ENCODE measurements at regions not wholly inside any gene's neighbourhood (a gene's known extent, or its start where the extent isn't known, plus 50 kb on each side); places are given as distances from the start of the nearest gene placed in this dataset.

DNA sequence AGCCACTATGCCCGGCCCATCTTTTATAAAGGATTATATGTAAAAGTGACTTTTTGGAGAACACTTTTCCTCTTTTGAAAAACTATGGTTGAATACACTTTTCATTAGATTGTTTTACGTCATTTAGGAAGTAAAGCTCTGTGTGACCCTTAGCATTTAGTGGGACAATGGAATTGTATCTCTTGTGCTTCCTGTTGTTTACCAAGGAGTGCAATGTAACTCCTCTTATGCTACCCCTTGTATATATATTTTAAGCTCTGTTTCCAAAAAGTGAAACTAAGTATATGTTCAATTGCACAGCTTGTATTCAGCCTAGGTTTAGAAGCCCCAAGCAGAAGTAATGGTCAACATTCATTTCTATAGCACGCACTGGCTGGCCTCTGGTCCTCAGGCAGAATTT lies 183.1 kb upstream of the CITED2 start:
- DNase-seq, result no peak

DNA sequence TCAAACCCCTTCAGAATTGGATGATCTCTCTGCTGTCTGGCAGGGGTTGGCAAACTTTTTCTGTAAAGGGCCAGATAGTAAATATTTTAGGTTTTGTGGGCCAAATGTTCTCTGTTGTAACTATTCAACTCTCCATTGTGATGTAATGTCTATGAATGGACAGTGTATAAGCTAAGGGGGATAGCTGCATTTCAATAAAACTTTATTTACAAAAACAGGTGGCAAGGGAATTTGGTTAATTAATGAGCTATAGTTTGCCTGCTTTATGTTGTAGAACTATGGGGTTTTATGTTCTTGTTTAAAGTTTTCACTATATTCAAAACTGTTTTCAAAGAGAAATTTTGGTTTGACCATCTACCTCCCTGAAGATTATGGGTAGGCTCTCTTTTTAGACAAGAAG lies 182.1 kb upstream of the CITED2 start:
- DNase-seq, result no peak

DNA sequence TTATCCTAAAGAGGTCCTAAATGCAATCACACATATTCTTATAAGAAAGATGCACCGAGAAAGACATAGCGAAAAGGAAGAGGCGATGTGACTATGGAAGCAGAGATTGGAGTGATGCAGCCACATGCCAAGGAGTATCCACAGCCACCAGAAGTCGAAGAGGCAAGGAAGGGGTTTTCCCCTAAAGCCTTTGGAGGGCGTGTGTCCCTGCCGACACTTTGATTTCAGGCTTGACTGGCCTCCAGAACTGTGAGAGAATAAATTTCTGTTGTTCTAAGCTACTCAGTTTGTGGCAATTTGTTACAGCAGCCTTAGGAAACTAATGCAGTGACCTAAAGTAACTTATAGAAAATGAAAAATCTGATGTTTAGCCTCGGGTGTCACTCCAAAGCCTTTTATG lies 179.5 kb upstream of the CITED2 start:
- DNase-seq, result no peak

DNA sequence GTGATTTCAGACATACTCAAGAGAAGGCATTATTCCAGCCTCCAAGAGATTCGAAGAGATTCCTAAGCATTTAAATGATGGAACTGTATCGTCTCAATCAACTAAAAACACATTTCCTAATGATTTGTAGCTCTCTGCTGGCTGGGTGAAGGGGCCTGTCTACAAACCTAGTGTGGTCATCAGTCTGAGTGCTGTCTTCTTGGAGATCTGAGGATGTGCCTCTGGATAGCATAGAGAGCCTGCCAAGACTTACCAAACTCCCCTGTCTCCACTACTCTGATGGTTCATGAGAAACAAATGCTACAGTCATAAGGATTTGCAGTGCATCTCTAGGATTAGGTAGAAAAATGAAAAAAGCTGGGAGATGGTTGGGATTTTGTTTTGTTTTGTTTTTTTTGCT lies 176.9 kb upstream of the CITED2 start:
- no peak for DNase-seq

DNA sequence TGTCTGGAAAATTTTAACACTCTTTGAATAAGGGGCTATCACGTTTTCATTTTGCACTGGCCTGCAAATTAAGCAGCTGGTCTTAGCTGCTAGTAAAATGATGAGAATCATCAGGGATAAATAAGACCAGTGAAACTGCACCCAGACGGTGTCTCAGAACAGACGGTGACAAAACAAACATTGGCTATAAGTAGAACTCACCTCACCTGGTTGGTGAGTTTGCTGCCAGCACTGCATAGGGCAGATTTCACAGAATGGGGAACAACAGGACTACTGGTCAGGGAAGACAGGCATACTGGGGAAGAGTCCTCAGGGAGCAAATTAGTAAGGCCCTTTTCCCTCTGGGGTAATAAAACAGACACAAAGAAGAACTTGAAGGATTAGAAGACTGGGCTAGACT lies 175.9 kb upstream of the CITED2 start:
- DNase-seq, result no peak

DNA sequence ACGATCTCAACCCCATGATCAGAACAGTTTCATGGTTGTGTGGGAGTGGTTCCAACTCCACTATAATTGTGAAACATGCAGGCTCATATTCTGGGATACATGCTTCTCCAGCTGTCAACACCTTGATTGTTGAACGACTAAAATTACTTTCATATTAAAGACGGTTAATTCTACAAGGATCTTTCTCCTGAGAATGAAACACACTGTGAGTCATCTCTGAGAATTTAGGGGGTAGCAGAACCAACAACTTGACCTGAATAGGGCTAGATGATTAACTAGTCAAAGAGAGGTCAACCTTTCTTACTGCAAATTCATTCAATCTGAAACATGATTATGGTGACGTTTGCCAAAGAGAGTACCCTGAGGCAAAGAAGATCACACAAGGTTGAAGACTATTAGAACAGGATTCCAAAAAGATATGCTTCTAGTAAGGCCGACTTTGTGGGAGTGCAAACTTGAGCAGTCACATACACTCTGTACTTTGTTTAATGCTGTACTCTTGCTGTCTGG lies 175.2 kb upstream of the CITED2 start:
- DNase-seq, result no peak

DNA sequence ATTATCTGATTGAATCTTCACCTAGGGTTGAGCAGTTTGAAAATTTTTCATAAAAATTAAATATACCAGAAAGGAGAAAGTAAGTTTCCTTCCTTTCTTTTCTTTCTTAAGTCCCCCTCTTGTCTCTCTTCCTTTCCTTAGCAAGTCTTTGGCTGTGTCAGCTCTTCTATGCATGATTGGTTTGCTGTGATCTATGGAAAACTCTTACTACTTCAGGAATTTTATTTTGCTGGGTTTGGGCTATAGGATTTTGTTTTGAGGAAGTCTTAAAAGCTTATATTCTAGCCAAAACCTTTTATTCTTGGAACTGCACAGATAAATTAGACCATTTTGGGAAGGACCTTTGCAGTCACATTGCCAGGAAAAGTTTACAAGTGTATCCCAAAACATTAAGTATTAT lies 173.4 kb upstream of the CITED2 start:
- DNase-seq, result no peak

DNA sequence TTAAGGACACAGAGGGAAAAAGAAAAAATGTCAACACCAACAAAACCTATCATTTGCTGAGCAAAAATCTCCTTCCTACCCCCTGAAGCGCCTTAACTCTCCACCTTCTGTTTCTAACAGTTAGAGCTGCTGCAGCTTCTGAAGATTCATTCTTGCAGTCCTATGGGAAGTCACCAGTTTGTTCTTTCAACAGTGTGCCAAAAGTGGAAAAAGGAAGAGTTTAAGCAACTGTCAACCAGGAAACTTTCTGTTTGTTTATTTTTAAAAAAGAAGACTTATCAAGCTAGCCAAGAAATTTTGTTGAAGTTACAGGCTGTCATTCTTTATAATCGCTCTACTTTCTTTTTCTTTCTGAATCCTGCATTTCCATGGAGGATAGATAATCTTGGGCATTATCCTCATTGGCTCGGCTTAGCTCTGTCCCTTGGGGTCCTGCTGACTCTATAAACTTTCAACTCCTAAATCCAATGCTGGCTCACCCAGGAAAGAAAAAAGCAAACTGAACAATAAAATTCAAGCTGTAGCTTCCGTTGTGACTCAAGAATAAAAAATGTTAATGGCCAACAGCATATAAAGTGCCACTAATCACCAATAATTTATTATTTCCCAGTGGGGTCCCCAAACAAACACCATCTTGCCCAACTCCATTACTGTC lies 172.8 kb upstream of the CITED2 start:
- no peak for DNase-seq

DNA sequence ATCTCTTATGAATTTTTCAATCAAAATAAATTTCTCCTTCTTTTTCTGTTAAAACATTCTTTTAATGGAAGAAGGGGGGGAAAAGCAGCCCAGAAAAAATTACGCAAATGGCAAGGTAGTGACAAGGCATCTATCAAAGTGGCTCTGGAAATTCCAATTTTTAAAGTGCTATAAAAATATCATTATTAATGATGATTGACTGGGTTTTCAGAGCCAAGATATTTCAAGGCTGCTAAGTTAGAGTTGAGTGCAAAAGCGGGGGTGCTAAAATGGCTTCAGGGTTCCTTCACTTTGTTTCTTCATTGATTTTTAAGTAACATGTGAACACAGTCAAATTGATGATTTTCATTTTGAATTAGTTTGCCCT lies 171.6 kb upstream of the CITED2 start:
- no peak for DNase-seq

DNA sequence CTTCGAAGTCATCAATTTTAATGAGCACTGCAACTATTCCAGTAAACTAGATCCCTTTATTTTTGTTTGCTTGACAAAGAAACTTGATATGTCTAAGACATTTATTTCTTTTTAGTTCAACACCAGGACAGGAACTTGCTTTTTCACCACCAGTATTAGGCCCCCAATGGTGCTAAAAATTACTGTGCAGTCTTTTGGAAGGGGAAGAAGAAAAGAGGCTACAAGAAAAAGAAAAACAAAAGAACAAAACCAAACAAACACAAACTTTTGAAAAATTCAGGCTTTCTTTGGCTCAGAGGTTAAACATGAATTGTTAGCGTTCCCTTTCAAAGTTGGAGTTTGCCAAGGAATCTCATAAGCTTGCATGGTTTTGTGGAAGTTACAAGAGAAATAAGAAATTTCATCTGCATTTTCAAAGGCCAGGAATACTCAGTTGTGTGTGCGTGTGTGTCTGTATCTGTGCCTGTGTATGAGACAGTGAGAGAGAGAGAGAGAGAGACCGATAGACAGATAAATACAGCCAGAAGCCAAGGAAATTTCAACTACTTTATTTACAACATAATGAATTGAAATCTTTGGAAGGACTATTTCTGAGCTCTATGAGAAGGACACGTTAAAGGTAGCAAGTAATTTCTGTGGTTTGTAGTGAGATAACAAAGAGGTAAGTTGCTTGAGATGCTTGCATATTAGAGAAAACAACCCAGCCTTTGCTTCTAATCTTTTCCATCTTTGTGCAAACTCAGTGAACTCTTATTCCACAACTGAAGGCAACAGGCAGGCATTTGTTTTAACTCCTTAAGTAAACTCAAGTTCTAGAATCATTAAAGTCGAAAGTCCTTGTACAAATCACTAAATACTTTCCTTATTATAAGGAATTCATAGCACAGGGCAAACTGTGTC lies 171.0 kb upstream of the CITED2 start:
- no peak for DNase-seq

DNA sequence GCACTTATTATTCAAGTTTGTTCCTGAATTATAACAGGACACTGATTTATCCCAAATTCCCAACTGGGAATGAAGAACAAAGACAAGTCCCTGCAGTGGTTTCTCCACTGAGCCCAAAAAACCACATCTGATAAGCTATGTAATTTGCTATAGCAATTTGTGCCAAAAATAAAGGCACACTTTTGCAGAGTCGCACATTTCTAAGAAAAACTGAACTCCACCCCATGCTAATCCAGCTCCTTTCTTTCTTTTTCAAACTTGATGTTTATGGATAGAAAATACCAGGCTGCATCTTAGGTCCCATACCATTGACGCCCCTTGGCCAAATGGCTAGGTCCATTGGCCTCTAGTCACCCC lies 170.2 kb upstream of the CITED2 start:
- DNase-seq, result no peak

DNA sequence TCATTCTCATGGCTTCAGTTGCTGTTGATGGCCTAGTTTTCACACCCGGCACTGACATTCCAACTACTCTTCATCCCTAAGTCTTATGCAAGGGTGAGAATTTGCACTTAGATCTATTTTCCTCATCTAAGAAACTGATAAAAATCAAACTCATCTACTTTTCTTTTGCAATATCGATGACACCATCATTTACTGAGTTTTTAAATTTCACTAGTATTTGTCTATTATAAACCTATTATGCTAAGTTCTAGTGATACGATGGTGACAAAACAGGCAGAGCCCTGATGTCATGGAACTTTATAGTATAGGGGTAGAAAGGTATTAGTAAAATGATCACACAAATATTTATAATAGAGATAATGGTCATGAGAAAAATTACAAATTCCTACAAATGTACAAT lies 167.9 kb upstream of the CITED2 start:
- no peak for DNase-seq

DNA sequence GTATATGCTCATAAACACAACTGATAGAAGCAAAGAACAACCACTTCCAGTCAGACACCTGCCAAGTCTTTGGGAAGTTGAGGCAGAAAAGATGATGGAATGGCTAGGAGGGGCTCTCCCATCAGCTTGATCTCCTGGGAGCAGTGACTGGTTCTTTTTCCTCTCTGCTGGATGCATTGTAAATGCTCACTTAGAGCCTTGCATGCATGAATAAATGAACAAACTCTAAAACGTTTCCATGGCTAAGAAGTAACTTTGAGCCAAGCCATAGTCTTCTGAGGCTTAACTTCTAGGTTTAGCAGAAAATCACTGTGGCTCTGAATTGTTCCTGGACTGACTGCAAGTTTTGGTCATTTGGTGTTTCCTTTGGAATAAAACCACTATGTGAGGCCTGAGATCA lies 166.4 kb upstream of the CITED2 start:
- no peak for DNase-seq

DNA sequence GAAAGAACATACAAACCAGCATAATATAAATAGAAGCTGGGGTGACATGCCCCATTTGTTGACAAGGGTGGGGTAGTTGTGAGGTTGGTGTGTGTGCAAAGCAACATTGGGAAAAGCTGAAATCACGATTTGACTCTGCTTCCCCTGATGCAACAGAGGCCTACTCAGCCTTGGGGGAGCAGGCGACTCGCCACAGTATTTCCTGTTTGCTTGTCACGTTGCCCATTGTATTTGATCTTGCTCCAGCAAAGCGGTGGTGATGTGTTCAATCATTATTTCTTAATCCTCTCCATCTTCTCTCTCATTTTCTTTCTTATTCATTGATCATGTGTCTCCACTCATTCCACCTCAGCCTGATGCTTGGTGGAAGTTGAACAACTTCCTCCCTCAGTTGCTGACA lies 165.8 kb upstream of the CITED2 start:
- DNase-seq, result peak; percentile 63

DNA sequence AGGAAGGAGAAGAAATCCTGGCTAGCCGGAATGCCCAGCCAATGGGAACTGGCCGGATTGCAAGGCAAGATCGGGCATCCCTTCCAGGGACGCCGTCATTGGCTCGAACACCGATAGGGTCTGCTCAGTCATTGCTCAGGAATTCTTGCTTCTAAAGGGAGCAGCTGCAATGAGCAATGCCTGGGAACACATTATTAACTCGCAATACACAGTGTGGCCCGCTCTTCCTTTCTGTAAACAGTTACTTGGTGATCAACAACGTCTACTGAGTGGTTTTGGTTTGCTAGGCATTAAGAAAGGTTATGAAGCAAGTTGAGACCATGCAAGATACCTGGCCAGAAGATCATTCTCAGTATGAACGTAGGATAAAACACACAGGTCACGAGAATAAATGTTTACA lies 165.4 kb upstream of the CITED2 start:
- no peak for DNase-seq

DNA sequence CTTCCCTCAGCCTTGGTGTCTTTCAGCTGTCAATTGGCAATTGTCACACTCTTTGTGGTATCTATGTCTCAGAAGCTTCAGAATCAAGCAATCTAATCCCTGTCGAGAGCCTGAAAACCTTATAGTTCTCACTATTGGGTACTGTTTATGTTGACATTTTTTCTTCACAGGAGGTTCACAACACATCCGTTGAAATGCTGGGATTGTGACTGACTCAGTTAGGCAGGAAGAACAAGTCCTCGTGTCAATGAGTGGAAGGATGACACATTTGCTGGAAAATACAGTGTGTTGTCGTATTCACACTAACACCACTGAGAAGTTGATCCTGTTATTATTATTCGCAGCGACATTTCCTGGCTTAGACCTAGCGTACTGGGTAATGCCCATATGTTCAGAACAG lies 163.9 kb upstream of the CITED2 start:
- DNase-seq, result no peak

DNA sequence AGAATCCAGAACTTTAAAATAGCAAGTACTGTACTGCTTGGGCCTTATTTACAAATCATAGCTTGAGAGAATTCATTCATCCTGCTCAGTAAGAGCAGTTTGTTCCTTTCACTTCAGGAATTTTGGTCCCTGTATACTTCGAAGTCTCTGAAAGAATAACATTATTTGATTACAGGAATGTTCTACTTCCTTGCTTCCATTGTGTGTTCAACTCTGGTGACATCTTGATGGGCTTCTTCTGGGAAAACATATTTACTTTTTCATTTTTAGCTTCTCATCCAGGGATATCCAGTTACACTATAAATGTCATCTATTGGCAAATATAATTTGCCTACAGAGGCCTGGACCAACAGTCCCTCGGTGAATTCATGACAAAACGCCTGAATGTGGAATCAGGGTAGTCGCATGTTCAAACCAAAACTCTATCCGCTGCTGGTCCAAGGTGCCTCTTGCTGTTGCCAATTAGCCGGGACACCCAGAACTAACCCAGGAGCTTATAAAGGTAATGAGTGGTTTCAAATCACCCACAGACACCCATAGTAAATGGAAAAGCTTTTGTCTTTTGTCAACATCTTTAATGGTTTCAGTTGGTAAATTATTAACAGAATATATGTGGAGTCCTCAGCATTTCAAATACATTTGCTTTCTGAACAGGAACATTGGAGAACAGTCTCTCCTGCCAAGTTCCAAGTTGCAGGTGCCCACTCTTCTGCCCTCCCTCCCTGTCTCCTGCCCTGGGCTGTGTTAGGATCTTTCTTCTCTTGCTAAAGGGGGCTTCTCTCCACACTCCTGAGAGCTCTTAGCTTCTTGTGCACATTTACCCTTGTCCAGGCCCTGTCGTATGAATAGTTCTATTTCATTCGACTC lies 162.5 kb upstream of the CITED2 start:
- no peak for DNase-seq

DNA sequence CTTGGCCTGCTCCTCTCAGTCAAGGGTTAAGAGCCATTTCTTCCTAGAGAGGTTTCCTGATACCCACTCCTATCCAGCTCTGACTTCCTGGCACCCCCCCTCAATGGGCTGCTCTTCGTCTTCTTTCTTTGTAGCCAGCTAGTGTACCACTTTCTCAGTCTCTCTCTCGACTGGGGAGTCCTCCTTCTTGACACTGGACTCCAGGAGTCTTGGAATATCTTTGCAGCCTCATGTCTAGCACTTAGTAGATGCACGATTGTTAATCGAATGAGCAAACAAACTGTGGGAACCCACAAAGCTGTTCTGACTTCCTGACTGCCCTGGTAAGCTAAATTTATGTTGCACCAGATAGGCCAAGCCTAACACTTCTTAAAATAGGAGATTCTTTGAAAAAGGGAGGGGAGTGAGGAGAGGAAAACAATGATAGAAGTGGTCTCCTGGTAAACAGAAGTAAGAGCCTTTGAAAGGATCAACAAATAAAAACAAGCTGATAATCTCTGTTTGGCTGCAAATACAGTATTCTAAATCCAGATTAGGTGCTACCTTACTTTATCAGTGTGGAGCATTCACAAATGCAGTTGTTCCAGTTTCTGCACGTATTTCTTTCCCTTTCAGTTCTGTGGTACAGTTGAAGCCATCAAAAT lies 160.1 kb upstream of the CITED2 start:
- DNase-seq, result no peak

DNA sequence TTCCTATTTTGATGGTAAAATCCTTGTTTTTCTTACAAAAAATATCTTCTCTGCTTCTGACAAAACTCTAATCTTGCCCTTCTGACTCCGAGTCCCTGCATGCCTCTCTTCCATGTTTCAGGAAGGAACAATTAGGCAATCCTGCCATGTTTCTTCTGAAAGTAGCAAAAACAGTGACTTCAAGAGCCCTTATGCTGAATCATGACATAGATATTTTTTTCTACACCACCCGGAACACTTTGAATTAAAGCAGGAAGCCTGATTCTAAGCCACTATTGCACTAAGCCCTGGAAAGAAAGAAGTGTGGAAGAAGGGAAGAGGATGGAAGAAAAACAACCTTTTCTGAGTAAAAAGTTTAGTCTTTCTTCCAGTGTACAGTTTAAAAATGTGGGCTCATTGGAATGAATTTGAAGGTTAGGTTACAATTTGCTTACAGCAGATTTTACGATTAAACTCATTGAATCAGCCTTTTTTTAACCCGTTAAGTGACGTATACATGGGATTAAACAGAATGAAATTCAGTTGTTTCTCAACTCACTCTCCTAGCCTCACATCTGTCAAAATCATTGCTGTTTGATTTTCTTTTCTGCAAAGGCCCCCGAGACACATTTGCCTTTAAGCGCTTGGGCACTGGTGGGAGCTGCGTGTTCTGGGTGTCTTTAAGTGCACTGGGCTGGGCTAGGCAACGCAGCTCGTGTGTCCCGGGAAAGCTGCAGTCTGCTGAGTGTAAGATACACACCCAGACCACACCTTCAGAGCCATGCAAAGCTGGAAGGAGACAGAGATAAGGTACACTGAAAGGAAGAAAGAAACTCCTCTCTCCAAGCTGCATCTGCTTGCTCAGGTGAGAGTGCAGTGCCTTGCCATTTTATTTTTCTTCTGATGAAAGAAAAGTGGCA lies 159.4 kb upstream of the CITED2 start:
- DNase-seq, result no peak

DNA sequence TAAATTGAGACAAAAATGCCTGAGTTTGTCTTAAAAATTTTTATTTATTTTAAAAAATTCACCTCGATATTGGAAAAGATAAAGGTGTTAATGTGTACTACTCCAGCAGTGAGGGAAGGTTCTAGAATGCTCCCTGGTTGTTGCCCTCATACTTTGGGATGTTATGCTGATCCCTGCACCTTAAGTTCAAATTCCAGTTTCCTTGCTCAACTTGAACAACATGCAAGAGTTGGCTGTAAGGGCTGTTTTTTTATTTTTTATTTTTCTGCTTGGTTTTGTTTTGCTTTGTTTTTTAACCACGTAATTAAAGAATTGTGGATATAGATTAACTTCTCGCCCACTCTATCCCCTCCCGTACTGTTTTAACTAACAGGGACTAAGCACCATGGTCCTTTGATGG lies 158.7 kb upstream of the CITED2 start:
- DNase-seq, result no peak

DNA sequence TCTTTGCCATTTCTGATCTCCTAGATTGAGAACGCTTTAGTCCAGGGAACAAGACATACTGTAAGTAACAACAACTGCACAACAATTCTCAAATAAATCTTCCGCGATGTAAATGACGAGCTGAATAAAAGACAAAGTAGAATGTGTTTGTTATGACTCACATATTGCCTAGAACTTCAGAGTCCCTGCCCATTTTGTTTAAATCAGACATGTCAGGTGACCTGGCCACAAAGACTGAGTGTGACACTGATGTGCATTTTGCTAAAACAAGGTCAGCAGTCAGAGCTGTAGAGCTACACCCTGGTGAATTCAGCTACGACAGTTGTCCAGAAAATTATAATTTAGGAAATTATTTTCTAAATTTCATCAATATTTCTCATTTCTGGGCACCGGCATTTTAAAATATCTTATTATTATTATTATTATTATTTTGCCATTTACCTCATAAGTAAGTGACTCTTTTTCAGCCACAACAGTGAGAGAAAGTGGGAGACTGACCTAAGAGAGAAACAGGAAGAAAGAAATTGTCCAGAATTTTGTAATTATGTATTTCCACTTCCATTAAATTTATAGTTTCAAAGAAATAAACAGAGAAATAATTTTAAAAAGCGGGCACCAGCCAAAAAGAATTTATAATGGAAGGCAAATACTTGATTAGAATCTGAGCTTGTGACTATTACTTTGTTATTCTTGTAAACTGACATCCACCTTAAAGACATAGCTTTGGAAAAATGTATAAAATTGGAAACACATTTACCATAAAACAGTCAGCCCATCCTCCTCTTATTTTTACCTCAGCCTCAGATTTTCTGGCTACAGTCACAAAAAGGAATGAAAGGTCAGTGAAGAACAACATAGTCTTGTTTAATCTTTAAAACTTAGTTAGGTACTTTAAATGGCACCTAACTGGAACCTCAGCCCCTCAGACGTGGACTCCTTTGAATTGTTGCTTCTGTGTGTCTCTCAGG lies 157.0 kb upstream of the CITED2 start:
- no peak for DNase-seq
